ENCODE measurements at regions not wholly inside any gene's neighbourhood (a gene's known extent, or its start where the extent isn't known, plus 50 kb on each side); places are given as distances from the start of the nearest gene placed in this dataset.
"Not testable (repeated sequence)": the region's sequence is repeated elsewhere in the genome, so short reads cannot be mapped to it uniquely, and the experiment has no call there.

GRCh38 chr1:105023719-105024118 is 1274.0 kb downstream of the AMY1C start:
- Histone ChIP-seq H3K4me1 (ENCODE audit: insufficient read depth) (no peaks in the 10 kb centered on the region), H3K4me3 (ENCODE audit: low read depth, low read length) (no peak overlapping the region), H3K36me3 (ENCODE audit: insufficient read depth) (no peaks in the 10 kb centered on the region), H3K27ac (ENCODE audit: low read depth) (no peak overlapping the region)
- no peak for DNase-seq (ENCODE audit: extremely low spot score)

- Histone ChIP-seq H3K4me3 (ENCODE audit: low read depth, low read length) (no peak overlapping the region), H3K27ac (ENCODE audit: low read depth) (no peak overlapping the region), H3K36me3 (ENCODE audit: insufficient read depth) (no peaks in the 10 kb centered on the region), H3K4me1 (ENCODE audit: insufficient read depth) (no peaks in the 10 kb centered on the region)
- no peak for DNase-seq (ENCODE audit: extremely low spot score)
- WGBS = 76% methylated on average over 3 of the region's 3 CpGs
These were observed 1278.3 kb downstream of the AMY1C start for GRCh38 chr1:105027838-105028471.

DNA sequence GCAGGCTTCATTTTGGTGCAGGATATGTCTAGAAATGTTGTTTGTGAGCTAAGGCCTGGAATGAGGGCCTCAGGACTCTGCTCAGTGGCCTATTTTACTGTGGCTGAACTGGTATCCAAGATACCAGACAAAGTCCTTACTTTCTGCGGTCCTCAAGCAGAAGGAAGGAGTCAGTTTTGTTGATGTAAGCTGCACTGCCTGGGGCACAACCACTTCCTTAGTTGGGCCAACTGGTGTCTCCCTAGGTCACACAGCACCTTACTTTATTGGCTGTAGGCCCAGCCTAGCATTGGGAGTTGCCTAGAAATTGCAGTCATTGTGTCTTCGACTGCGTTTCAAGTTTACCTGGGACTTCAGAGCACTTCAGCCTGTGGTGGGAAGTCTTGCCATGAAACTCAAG is 1322.7 kb downstream of the AMY1C start:
- no peak overlapping the region for H3K27ac ChIP-seq (ENCODE audit: low read depth)
- H3K36me3 ChIP-seq (ENCODE audit: insufficient read depth) = no peaks in the 10 kb centered on the region
- no peak for DNase-seq (ENCODE audit: extremely low spot score)
- H3K4me3 ChIP-seq (ENCODE audit: low read depth, low read length) = no peak overlapping the region
- H3K4me1 ChIP-seq (ENCODE audit: insufficient read depth) = no peaks in the 10 kb centered on the region
- 94% methylated on average over 3 of the region's 3 CpGs for WGBS

GRCh38 chr1:105072850-105073249 is 1323.2 kb downstream of the AMY1C start:
- Histone ChIP-seq H3K4me3 (ENCODE audit: low read depth, low read length) (no peak overlapping the region), H3K36me3 (ENCODE audit: insufficient read depth) (no peaks in the 10 kb centered on the region), H3K4me1 (ENCODE audit: insufficient read depth) (no peaks in the 10 kb centered on the region), H3K27ac (ENCODE audit: low read depth) (no peak overlapping the region)
- 90% methylated on average over 3 of the region's 3 CpGs for WGBS
- DNase-seq (ENCODE audit: extremely low spot score) = no peak

- no peak overlapping the region for H3K4me3 ChIP-seq (ENCODE audit: low read depth, low read length)
- H3K36me3 ChIP-seq (ENCODE audit: insufficient read depth) = no peaks in the 10 kb centered on the region
- DNase-seq (ENCODE audit: extremely low spot score) = no peak
These were observed 1324.0 kb downstream of the AMY1C start for GRCh38 chr1:105073660-105074059.

DNA sequence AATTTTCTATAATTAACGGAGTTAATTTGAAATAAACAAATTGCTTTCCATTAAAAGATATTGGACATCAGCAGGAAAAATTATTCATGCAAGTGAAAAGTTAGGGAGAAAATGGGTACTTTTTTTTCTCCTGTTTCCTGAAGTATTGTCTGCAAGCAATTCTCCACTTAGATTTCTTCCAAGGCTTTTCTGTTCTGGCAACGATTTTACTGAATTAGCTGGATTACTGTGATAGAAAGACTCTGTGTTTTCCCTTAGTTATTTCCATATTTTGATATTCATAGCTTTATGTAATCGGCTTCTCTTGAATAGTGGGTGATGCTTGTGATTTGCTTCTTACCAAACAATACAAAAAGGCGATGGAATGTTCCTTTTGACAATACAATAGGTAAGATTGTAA is 1333.9 kb downstream of the AMY1C start:
- Histone ChIP-seq H3K4me1 (ENCODE audit: insufficient read depth) (no peaks in the 10 kb centered on the region), H3K36me3 (ENCODE audit: insufficient read depth) (no peaks in the 10 kb centered on the region), H3K4me3 (ENCODE audit: low read depth, low read length) (no peak overlapping the region), H3K27ac (ENCODE audit: low read depth) (no peak overlapping the region)
- 66% methylated on average over 4 of the region's 4 CpGs for WGBS
- DNase-seq (ENCODE audit: extremely low spot score) = no peak

More at GRCh38 chr1:105073660-105074059, 1324.0 kb downstream of the AMY1C start:
- no peak overlapping the region for H3K27ac ChIP-seq (ENCODE audit: low read depth)
- no peaks in the 10 kb centered on the region for H3K4me1 ChIP-seq (ENCODE audit: insufficient read depth)

DNA sequence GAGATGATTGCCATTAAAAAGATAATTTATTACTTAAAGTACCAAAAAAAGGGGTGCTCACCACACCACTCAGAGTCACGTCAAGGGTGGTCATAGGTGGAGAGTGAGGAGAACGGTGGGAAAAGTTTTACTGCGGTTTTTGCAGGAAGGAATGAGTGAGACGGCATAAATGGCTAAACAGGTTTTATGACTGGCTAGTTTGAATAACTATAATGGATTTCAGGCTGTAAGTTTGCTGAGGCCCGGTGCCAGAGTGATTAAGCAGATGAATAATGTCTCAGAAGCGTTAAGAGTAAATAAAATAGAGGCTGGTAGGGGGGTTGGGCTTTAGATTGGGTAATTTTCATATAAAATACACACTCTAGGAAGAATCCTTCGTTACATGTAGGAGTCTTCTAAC is 1337.8 kb downstream of the AMY1C start:
- no peak overlapping the region for H3K4me3 ChIP-seq (ENCODE audit: low read depth, low read length)
- H3K4me1 ChIP-seq (ENCODE audit: insufficient read depth) = no peaks in the 10 kb centered on the region
- no peak for DNase-seq (ENCODE audit: extremely low spot score)
- 62% methylated on average over 7 of the region's 7 CpGs for WGBS
- no peak overlapping the region for H3K27ac ChIP-seq (ENCODE audit: low read depth)
- H3K36me3 ChIP-seq (ENCODE audit: insufficient read depth) = no peaks in the 10 kb centered on the region

- Histone ChIP-seq H3K4me1 (ENCODE audit: insufficient read depth) (no peaks in the 10 kb centered on the region), H3K36me3 (ENCODE audit: insufficient read depth) (no peaks in the 10 kb centered on the region), H3K27ac (ENCODE audit: low read depth) (no peak overlapping the region), H3K4me3 (ENCODE audit: low read depth, low read length) (no peak overlapping the region)
- WGBS = 95% methylated on average over 1 of the region's 1 CpG
- DNase-seq (ENCODE audit: extremely low spot score) = no peak
These were observed 1338.5 kb downstream of the AMY1C start for GRCh38 chr1:105088166-105088565.

DNA sequence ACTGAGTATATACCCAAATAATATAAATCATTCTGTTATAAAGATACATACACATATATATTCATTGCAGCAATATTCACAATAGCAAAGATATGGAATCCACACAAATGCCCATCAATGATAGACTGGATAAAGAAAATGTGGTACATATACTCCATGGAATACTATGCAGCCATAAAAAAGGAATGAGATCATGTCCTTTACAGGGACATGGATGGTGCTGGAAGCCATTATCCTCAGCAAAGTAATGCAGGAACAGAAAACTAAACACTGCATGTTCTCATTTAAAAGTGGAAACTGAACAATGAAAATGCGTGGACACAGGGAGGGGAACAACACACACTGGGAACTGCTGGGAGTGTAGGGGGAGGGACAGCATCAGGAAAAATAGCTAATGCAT is 1344.2 kb downstream of the AMY1C start:
- not testable (repeated sequence) for H3K36me3 ChIP-seq (ENCODE audit: insufficient read depth); DNase-seq (ENCODE audit: extremely low spot score)
- 97% methylated on average over 1 of the region's 1 CpG for WGBS

DNA sequence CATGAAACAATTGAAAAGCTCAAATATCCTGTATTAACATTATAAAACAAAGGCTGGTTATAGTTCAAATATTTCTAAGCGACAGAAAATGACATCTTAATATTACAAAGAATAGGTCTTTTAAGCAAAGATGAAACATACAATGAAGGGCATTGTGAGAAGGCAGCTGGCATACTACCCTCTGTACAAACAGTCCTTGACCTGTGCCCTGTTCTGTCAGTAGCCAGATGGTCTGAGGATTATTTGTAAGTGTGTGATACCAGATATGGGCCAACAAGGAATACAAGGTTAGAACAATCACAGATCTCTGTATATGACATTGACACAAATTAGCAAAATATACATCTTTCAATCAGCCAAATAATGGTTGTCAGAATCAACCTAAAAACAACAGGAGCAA is 1350.4 kb downstream of the AMY1C start:
- no peaks in the 10 kb centered on the region for H3K36me3 ChIP-seq (ENCODE audit: insufficient read depth)
- 92% methylated on average over 1 of the region's 1 CpG for WGBS
- DNase-seq (ENCODE audit: extremely low spot score) = no peak
- H3K4me1 ChIP-seq (ENCODE audit: insufficient read depth) = no peaks in the 10 kb centered on the region
- H3K27ac ChIP-seq (ENCODE audit: low read depth) = no peak overlapping the region
- H3K4me3 ChIP-seq (ENCODE audit: low read depth, low read length) = no peak overlapping the region

More for the DNA sequence above, 1344.2 kb downstream of the AMY1C start:
- not testable (repeated sequence) for H3K4me3 ChIP-seq (ENCODE audit: low read depth, low read length); H3K4me1 ChIP-seq (ENCODE audit: insufficient read depth); H3K27ac ChIP-seq (ENCODE audit: low read depth)

DNA sequence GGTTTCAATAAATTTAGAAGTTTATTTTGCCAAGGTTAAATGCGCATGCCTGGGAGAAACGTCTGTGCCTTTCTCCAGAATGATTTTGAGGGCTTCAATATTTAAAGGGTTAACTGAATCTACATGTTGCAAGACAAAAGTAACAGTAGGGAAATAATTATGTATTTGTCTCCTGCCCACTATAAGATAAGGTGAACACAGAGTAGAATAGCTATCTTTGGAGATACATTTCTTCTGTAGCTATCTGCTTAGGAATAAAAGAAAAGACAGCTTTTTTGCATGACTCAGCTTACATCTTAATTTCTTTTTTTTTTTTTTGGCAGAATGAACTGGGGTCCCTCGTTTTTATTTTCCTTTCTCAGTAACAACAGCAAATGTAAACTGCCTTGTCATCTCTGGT is 1351.6 kb downstream of the AMY1C start:
- no peaks in the 10 kb centered on the region for H3K4me1 ChIP-seq (ENCODE audit: insufficient read depth)
- DNase-seq (ENCODE audit: extremely low spot score) = no peak
- no peak overlapping the region for H3K27ac ChIP-seq (ENCODE audit: low read depth)
- WGBS = 39% methylated on average over 3 of the region's 3 CpGs
- no peaks in the 10 kb centered on the region for H3K36me3 ChIP-seq (ENCODE audit: insufficient read depth)
- no peak overlapping the region for H3K4me3 ChIP-seq (ENCODE audit: low read depth, low read length)

GRCh38 chr1:105102371-105102770 is 1352.7 kb downstream of the AMY1C start:
- Histone ChIP-seq H3K36me3 (ENCODE audit: insufficient read depth) (no peaks in the 10 kb centered on the region), H3K27ac (ENCODE audit: low read depth) (no peak overlapping the region), H3K4me1 (ENCODE audit: insufficient read depth) (no peaks in the 10 kb centered on the region), H3K4me3 (ENCODE audit: low read depth, low read length) (no peak overlapping the region)
- WGBS = 77% methylated on average over 3 of the region's 3 CpGs
- DNase-seq (ENCODE audit: extremely low spot score) = no peak

- DNase-seq (ENCODE audit: extremely low spot score) = no peak
- 91% methylated on average over 2 of the region's 2 CpGs for WGBS
- no peaks in the 10 kb centered on the region for H3K4me1 ChIP-seq (ENCODE audit: insufficient read depth)
- H3K27ac ChIP-seq (ENCODE audit: low read depth) = no peak overlapping the region
- H3K4me3 ChIP-seq (ENCODE audit: low read depth, low read length) = no peak overlapping the region
- no peaks in the 10 kb centered on the region for H3K36me3 ChIP-seq (ENCODE audit: insufficient read depth)
These were observed 1372.3 kb downstream of the AMY1C start for GRCh38 chr1:105122041-105122440.

DNA sequence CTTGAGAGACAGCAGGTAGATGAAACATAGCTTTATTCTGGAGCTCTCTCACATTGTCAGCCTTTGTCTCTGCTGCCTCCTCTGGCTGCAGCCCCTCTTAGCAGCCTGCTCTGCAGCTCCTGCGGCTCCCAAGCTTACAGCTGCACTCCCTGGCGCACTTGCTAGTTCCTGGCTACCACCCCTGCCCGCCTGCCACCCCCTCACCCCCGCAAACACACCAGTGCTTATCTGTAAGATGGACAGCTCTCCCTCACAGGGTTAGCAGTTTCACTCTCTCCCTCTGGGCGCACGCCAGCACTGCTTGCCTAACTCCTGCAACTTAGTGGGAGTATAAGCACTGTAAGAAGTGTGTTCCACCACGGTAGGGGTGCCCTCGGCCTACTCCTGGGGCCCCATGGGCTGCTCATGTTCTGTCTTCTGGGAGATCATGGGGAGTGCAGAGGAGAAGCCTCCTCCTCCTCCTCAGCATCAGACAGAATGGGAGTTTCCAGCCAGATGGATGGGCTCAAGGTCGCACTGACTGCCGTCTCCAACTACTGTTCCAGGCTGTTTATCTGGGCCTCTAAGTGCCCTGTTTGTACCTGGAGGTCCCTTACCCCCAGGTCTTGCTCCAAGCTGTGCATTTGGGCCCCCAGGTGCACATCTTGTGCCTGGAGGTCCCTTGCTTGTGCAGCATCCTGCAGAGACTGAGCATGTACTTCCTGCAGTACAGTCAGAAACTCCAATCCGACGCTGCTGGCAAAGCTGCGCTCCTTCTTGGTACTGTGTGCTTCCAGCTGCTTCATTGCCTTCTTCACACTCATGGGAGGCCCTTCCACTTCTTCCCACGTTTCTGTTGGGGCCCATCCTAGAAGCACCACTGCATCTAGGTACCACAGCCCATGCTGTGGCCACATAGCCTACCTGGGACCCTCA is 1388.1 kb downstream of the AMY1C start:
- Histone ChIP-seq H3K4me1 (ENCODE audit: insufficient read depth) (no peaks in the 10 kb centered on the region), H3K36me3 (ENCODE audit: insufficient read depth) (no peaks in the 10 kb centered on the region), H3K27ac (ENCODE audit: low read depth) (no peak overlapping the region), H3K4me3 (ENCODE audit: low read depth, low read length) (no peak overlapping the region)
- 55% methylated on average over 14 of the region's 14 CpGs for whole genome bisulfite sequencing
- DNase-seq (ENCODE audit: extremely low spot score) = no peak

Data from urinary bladder (tissue), 3 donors.